A549 (cell line): ENCODE measurements at regions not wholly inside any gene's neighbourhood (a gene's known extent, or its start where the extent isn't known, plus 50 kb on each side); places are given as distances from the start of the nearest gene placed in this dataset.

ENCODE experiments used
- ATAC-seq, 2 experiments: fragments of 200-7000 bp in 1 of 2; fragments of >200 bp in 1 of 2; cut with Nextera tagmentation in 1 of 2; cut with Tn5 transposase in 1 of 2; 3 replicates each; pipeline versions ENCODE4 v1.8.0 to v1.9.1; 2018 to 2020; ENCODE audit warnings: mild to moderate bottlenecking in 1 of 2, moderate library complexity in 1 of 2
- CTCF ChIA-PET: fragments of 300-600 bp; sonication (Branson Sonifier 250); formaldehyde crosslinking; extraction: SDS; loops from one replicate; lab custom pipeline; 2021; ENCODE audit warnings: antibody characterized with exemption, inconsistent platforms; lab: Yijun Ruan, JAX
- POLR2A ChIA-PET: fragments of 350-600 bp; formaldehyde crosslinking; extraction: SDS; loops from one replicate; lab custom pipeline; 2021; ENCODE audit warnings: antibody characterized with exemption, inconsistent platforms; lab: Yijun Ruan, JAX
- DNase-seq, 2 experiments: peaks; one replicate each; pipeline versions ENCODE4 v3.0.0 to v3.0.0-alpha.2; 2011 to 2016; ENCODE audit warnings: low read depth in 1 of 2, low spot score in 1 of 2
- FAIRE-seq: peaks from 2 replicates; lab custom pipeline; 2011; peaks lifted over from hg19 to GRCh38; lab: Jason Lieb, UNC
- H3K27ac ChIP-seq, 2 experiments: fragments of >200 bp; sonication (Bioruptor Twin); formaldehyde crosslinking; 3 replicates each; pipeline ENCODE4 v1.5.1; 2016 to 2017
- H3K4me1 ChIP-seq: fragments of >200 bp; sonication (Bioruptor Twin); formaldehyde crosslinking; 3 replicates; pipeline ENCODE4 v1.6.1; 2016
- H3K4me2 ChIP-seq: fragments of >200 bp; sonication (Bioruptor Twin); formaldehyde crosslinking; 3 replicates; pipeline ENCODE4 v1.6.1; 2016
- H3K4me3 ChIP-seq: fragments of >200 bp; sonication (Bioruptor Twin); formaldehyde crosslinking; 3 replicates; pipeline ENCODE4 v1.5.1; 2016
- H3K9me3 ChIP-seq: fragments of >200 bp; sonication (Bioruptor Twin); formaldehyde crosslinking; 3 replicates; pipeline ENCODE4 v1.6.1; 2016
- BCL3 ChIP-seq: fragments of >200 bp; sonication (Bioruptor Twin); formaldehyde crosslinking; IDR thresholded peaks from 3 replicates; pipeline ENCODE4 v1.6.1; 2016
- BHLHE40 ChIP-seq: IDR thresholded peaks from 2 replicates; pipeline ENCODE4 v1.6.1; 2012; ENCODE audit warnings: low read depth, low read length, inconsistent platforms
- CBX8 ChIP-seq: fragments of 200-600 bp; sonication (generic); IDR thresholded peaks from 2 replicates; pipeline ENCODE4 v1.6.1; 2016
- CEBPB ChIP-seq, 2 experiments: fragments of >200 bp in 1 of 2; sonication (Bioruptor Twin) in 1 of 2; formaldehyde crosslinking in 1 of 2; IDR thresholded peaks; 2 replicates each; pipeline ENCODE4 v1.6.1; 2012 to 2016
- CHD4 ChIP-seq: fragments of 200-600 bp; sonication (generic); IDR thresholded peaks from 2 replicates; pipeline ENCODE4 v1.6.1; 2016; ENCODE audit warnings: antibody characterized with exemption, mild to moderate bottlenecking, borderline replicate concordance
- FOSL2 ChIP-seq, 2 experiments: fragments of 450-650 bp in 1 of 2; fragments of >200 bp in 1 of 2; sonication (Bioruptor Twin) in 1 of 2; formaldehyde crosslinking; IDR thresholded peaks; 2 replicates each; pipeline versions ENCODE4 v1.5.0 to v1.6.1; 2016 to 2020; ENCODE audit warnings: mild to moderate bottlenecking in 1 of 2, moderate library complexity in 1 of 2
- JUN ChIP-seq, 2 experiments: fragments of >200 bp; sonication (Bioruptor Twin); formaldehyde crosslinking; IDR thresholded peaks; 2 replicates in 1 of 2; 3 replicates in 1 of 2; pipeline ENCODE4 v1.6.1; 2016 to 2017
- JUNB ChIP-seq: fragments of >200 bp; sonication (Bioruptor Twin); formaldehyde crosslinking; IDR thresholded peaks from 2 replicates; pipeline ENCODE4 v1.6.1; 2016
- MAX ChIP-seq: IDR thresholded peaks from 2 replicates; pipeline ENCODE4 v1.6.1; 2012
- NR3C1 ChIP-seq: fragments of >200 bp; sonication (Bioruptor Twin); formaldehyde crosslinking; IDR thresholded peaks from 3 replicates; pipeline ENCODE4 v1.6.1; 2017
- PBX3 ChIP-seq: IDR thresholded peaks from 2 replicates; pipeline ENCODE4 v1.6.1; 2012
- PHF8 ChIP-seq: fragments of 200-600 bp; sonication (generic); IDR thresholded peaks from 2 replicates; pipeline ENCODE4 v1.6.1; 2016; ENCODE audit warnings: low read depth, mild to moderate bottlenecking, antibody characterized with exemption, moderate library complexity, borderline replicate concordance
- POLR2A ChIP-seq: IDR thresholded peaks from 2 replicates; pipeline ENCODE4 v1.6.1; 2012; ENCODE audit warnings: mild to moderate bottlenecking, low read length
- RCOR1 ChIP-seq: fragments of 150-350 bp; IDR thresholded peaks from 2 replicates; pipeline ENCODE4 v1.6.1; 2014; ENCODE audit warnings: antibody characterized with exemption, low read length, low read depth
- REST ChIP-seq: fragments of 200-600 bp; sonication (generic); IDR thresholded peaks from 2 replicates; pipeline ENCODE4 v1.6.1; 2016; ENCODE audit warnings: antibody characterized with exemption, mild to moderate bottlenecking, moderate library complexity
- SREBF2 ChIP-seq: fragments of 450-650 bp; IDR thresholded peaks from 2 replicates; pipeline ENCODE4 v1.6.1; 2014; ENCODE audit warnings: mild to moderate bottlenecking, moderate library complexity
- ZSCAN20 ChIP-seq: fragments of 250-450 bp; sonication (Bioruptor Pico); IDR thresholded peaks from 2 replicates; pipeline ENCODE4 v1.8.0; 2022; ENCODE audit warnings: mild to moderate bottlenecking, moderate library complexity
- WGBS: methylation state at CpG from one replicate; pipeline ENCODE4 v1.1.6; 2017; ENCODE audit errors: missing lambda C conversion rate; 5-methylcytosine and 5-hydroxymethylcytosine counted together

GRCh38 chr3:182628531-182628930 lies 164.8 kb upstream of the ATP11B start (continued):
- no peak for TF ChIP-seq REST
- TF ChIP-seq CEBPB (IDR thresholded peaks at IDR 0.05): no peak
- no peak for TF ChIP-seq SREBF2
- no peak for TF ChIP-seq RCOR1
- no peak for TF ChIP-seq JUNB
- TF ChIP-seq NR3C1: no peak
- TF ChIP-seq, all 56 proteins: peak for 0

GRCh38 chr3:182629521-182629920 lies 163.8 kb upstream of the ATP11B start:
- ATAC-seq: no peak
- H3K4me3 ChIP-seq: no peak overlapping the region
- no peak overlapping the region for H3K27ac ChIP-seq
- POLR2A ChIA-PET: no interaction called here
- no peak for FAIRE-seq
- WGBS: 74% methylated on average over 1 of the region's 1 CpG
- no peaks in the 10 kb centered on the region for H3K4me1 ChIP-seq
- CTCF ChIA-PET: no interaction called here
- DNase-seq: no peak
- no peaks in the 10 kb centered on the region; the same call in 2 of the 3 replicates for H3K9me3 ChIP-seq
- TF ChIP-seq PBX3 (no peak), JUN (IDR thresholded peaks at IDR 0.05) (no peak), CEBPB (IDR thresholded peaks at IDR 0.05) (no peak), PHF8 (no peak), CHD4 (no peak), BHLHE40 (no peak)
- H3K4me2 ChIP-seq: no peak overlapping the region

- Histone ChIP-seq H3K27ac (no peak overlapping the region), H3K9me3 (no peaks in the 10 kb centered on the region), H3K4me2 (no peak overlapping the region), H3K4me3 (no peak overlapping the region), H3K4me1 (no peaks in the 10 kb centered on the region)
- FAIRE-seq (no peak), ATAC-seq (no peak), DNase-seq (no peak)
- TF ChIP-seq ZSCAN20 (CRISPR knock-in tag) (no peak), FOSL2 (IDR thresholded peaks at IDR 0.05) (no peak), FOSL2 (CRISPR knock-in tag; IDR thresholded peaks at IDR 0.05) (no peak), POLR2A (no peak), BCL3 (no peak), CBX8 (no peak), MAX (no peak)
- WGBS: 47% methylated on average over 6 of the region's 6 CpGs
- ChIA-PET CTCF (no interaction called here), POLR2A (no interaction called here)
These were observed 161.9 kb upstream of the ATP11B start for GRCh38 chr3:182631183-182632076.
